Stimulated activated CD4-positive, alpha-beta T cell treated with anti-CD3 and anti-CD28 coated beads, TNF-alpha, amount 100 ng/mL, for 48 hours (primary cell): ENCODE measurements at regions not wholly inside any gene's neighbourhood (a gene's known extent, or its start where the extent isn't known, plus 50 kb on each side); places are given as distances from the start of the nearest gene placed in this dataset.
"Not testable (repeated sequence)": the region's sequence is repeated elsewhere in the genome, so short reads cannot be mapped to it uniquely, and the experiment has no call there.

Source experiments
- DNase-seq, 3 donors: peaks; one replicate each; pipeline ENCODE4 v3.0.0-alpha.2; 2020; ENCODE audit warnings: low read depth in 3 of 3

DNA sequence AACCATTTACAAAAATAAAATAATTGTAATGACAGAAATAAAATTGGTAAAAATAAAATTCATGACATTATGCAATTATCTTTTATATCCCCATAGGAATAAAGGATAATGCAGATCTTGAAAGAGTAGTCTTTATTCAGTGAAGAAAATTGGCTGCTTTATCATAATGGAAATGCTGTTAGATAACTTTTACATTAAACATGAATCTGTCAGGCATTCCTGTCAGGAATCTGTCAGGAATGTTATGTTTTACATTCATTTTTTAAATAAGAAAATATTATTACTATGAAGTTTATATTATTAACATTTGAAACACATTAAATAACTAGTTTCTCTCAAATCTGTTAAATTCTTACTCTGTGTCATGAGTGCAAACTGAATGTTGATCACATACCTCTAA lies 1024.7 kb upstream of the TMEFF2 start:
- DNase-seq, result no peak

DNA sequence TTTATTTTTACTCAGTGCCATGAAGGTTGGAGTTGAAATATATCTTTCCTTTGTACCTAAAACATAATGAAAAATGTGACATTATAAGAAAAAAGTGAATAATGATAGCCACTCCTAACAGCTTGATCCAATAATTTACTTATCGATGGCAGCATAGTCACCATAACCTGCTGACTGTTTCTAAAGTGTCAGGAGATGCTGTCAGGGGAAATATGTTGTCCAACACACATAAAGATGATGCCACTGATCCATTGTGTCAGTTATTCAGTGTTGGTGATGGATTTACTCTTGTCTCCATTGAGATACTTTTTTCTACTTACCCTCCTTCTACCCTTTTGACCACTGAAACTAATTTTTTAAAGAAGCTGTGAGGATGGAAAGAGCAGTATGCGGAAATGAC lies 1006.9 kb upstream of the TMEFF2 start:
- DNase-seq, result no peak

DNA sequence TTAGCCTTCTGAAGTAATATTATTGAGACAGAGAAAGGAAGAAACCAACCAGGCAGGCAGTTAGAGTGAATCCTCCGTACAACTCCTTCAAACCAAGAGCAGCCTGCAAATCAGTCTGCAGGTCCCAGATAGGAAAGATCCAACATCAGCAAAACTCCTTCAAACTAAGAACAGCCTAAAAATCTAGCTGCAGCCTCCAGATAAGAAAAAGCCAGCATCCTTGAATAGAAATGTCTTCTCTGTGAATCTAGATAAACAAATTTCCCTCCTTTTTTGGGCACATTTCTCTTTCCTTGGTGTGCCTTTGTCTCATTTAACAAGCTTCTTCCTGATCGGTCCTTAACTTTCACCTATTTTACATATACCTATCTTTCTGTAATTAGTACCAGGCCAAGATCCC lies 1004.6 kb upstream of the TMEFF2 start:
- no peak for DNase-seq

DNA sequence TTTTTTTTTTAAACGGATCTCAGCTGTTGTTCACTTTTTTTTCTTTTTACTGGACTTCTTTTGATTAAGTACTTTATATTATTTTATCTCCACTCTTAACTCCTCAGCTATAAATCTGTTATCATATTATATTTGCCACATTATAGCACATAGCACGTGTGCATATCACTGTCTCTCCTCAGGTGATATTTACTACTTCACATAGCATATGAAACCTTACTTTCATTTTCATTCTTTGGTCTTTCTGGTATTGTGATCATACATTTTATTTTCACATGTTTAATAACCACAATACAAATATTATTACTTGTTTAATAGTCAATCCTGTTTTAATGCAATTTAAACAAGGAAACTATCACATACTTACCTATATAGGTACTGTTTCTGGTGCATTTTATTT lies 993.1 kb upstream of the TMEFF2 start:
- no peak for DNase-seq

DNA sequence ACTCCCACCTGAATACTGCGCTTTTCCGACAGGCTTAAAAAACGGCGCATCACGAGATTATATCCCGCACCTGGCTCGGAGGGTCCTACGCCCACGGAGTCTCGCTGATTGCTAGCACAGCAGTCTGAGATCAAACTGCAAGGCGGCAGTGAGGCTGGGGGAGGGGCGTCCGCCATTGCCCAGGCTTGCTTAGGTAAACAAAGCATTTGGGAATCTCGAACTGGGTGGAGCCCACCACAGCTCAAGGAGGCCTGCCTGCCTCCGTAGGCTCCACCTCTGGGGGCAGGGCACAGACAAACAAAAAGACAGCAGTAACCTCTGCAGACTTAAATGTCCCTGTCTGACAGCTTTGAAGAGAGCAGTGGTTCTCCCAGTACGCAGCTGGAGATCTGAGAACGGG lies 976.2 kb upstream of the TMEFF2 start:
- not testable (repeated sequence) for DNase-seq

DNA sequence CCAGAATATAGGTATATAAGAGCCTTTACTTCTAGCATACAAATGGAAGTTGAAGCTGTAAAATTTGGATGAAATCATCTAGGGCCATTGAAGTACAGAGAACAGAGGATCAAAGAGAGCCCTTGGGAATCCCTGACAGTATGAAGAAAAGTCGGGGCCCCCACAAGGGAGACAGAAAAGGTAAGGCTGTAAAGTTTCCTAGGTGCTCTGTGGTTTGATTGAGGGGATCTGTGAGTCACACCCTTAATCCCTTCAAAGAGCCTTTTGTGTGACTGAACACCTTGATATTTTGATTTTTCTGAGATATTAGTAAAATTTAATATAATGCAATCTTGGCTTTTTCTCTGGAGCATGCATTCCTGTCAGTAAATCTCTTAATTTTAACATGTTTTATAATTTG lies 961.7 kb upstream of the TMEFF2 start:
- no peak for DNase-seq

DNA sequence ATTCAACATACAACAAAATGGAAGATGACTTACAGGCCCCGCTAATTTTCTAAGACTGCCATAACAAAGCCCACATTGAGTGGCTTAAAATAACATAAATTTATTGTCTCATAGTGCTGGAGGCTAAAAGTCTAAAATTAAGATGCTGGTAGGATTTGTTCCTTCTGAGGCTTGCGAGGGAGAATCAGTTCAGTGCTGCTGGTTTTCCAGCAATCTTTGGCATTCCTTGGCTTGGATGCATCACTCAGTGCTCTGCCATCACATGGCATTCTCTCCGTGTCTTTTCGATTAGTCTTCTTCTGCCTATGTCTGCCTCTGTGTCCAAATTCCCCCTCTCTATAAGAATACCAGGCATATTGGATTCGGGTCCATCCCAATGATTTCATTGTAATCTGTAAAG lies 959.3 kb upstream of the TMEFF2 start:
- DNase-seq, result no peak

DNA sequence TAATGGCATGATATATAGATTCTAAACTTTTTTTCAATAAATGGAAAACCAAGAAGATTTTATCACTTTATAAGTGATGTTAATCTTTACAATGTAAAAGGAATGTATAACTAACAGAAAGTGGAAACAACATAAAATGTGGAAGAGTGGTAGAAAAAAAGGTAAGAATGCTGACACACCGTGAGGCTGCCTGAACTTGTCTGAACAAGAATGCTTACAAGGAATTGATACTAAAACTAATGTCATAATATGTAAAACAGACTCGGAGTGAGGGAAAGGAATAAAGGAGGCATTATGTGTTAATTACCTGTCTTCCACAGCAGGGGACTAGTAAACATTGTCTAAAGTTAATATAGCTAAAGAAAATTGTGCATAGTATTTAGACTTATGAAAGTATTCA lies 958.8 kb upstream of the TMEFF2 start:
- no peak for DNase-seq

DNA sequence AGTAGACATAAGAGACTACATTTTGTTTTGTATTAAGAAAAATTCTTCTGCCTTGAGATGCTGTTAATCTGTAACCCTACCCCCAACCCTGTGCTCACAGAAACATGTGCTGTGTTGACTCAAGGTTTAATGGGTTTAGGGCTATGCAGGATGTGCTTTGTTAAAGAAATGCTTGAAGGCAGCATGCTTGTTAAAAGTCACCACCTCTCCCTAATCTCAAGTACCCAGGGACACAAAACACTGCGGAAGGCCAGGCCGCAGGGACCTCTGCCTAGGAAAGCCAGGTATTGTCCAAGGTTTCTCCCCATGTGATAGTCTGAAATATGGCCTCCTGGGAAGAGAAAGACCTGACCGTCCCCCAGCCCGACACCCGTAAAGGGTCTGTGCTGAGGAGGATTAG lies 947.7 kb upstream of the TMEFF2 start:
- DNase-seq, result not testable (repeated sequence)

DNA sequence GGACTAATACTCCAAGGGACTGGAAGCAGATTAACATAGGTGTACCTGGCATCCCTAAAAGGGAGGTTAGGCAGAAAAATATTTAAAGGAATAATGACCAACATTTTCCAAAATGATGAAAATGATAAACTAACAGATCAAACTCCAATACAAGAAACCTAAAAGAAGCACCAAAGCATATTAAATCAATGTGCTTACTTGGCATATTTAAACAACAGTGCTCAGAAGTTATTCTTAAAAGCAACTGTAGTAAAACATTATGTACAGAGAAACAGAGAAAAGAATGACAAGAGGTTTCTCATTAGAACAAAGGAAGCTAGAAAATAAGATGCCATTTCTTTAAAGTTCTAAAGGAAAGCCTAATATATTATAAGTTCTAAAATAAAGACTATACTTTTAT lies 947.3 kb upstream of the TMEFF2 start:
- no peak for DNase-seq

DNA sequence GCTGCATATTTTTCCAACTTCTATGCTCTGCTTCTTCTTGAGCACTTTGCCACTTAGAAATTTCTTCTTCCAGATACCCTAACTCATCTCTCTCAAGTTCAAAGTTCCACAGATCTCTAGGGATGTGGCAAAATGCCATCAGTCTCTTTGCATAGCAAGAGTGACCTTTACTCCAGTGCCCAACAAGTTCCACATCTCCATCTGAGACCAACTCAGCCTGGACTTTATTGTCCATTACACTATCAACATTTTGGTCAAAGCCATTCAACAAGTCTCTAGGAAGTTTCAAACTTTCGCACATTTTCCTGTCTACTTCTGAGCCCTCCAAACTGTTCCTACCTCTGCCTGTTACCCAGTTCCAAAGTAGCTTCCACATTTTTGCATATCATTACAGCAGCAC lies 946.2 kb upstream of the TMEFF2 start:
- DNase-seq, result not testable (repeated sequence)

DNA sequence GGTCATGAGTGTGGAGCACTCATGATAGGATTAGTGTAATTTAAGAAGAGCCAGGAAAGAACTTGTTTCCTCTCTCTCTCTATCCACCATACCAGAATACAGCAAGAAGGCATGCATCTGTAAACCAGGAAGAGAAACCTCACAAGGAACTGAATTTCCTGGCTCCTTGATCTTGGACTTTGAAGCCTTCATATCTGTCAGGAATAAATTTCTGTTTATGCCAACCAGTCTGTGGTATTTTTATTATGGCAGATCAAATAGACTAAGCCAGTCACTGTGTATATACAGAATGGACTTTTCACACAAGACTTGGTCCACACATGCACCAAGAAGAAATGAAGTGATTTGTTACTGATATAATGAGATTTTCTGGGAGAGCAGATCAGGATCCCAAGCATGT lies 930.1 kb upstream of the TMEFF2 start:
- no peak for DNase-seq

DNA sequence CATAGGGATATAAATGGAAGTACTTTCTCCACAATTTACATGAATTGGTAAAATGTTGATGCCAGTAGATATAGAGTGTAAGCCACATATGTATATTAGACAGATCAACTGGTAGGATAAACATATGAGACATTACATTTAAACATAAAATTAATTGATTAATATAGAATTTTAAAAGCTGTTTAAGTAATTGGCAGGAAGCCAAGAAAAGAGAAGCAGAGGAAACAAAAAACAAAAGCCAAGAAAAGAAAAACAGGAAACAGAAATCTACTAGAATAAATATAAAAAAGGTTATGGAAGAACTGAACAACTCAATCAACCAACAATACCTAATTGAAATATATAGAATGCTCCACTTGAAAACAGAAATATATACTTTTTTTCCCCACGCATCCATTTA lies 920.1 kb upstream of the TMEFF2 start:
- DNase-seq, result no peak

DNA sequence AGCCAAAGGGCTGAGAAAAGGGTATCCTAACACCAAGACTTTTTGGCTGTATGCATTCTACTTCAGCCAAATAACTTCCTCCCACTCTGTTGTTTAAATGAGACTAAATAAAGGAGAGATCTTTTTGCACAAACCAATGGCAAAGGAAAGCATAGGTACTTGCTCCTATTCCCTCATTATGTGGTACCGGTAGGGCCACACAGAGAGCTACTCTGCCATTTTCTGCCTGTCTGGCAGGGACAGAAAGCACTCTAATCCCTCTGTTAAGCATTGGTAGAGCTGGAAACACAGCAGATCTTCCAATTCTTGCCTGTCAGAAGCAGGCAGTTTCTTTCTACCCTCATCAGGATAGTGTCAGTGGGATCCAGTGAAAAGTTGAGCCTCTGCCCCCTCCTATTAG lies 918.3 kb upstream of the TMEFF2 start:
- DNase-seq, result no peak

DNA sequence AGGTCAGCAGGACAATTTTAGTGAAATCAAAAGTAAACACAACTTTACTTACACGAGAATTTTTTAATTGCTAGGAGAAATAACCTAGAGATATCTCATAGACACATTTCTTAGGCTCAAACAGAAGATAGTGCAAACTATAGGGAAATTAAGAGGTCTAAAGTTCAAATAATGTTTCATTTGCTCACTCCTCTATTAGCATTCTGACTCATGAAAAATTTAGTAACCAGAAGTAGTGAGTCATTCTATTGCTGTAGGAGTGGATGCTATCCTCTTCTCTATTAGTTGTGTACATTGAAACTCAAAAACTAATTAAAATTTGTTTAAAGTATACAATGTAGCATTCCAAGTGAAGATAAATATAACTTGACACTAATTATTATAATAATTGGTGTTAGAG lies 908.3 kb upstream of the TMEFF2 start:
- DNase-seq, result no peak

DNA sequence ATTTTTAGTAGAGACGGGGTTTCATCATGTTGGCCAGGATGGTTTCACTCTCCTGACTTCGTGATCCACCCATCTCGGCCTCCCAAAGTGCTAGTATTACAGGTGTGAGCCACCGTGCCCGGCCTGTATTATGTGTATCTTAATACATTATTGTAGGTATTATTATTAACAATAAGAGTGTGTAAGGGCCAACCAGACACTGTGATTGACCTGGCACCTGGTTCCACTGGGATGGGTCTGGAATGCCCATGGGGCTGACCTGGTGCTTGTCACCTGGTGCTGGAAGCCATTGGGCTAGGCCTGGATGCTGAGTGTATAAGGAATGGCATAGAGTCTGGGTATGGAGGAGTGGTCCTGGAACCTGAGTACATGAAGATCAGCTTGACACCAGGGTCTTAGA lies 906.9 kb upstream of the TMEFF2 start:
- DNase-seq, result no peak

DNA sequence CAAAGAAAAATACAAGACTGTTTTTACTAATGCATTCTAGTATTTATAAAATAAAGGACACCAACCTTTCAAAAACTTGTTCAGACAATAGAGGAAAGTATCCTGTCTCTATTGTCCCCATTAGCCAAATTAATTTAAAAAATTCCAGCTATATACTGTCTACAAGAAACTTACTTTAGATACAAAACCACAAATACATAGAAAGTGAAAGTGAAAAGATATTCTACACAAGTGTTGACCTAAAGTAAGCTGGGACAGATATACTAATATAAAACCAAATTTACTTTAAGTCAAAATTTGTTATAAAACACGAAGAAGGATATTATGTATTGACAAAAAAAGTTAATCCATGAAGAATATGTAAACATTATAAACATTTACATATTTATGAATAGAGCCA lies 893.3 kb upstream of the TMEFF2 start:
- no peak for DNase-seq

DNA sequence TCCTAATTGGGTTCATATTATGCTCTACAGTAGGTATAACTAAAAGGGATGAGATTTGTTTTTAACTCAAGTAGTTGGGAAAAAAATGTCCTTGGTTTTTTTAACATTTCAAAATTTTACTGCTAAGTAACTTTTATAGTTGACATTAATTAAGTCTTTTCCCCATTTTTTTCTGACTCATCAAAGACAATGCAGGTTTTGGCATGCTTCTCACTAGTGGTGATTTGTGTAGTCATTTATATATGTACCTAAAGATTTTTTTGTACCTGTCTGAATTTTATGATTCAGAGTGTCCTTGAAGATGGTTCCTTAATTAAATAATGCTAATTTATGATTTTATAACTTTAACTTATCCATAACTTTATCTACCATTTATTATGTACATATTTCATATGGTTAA lies 882.3 kb upstream of the TMEFF2 start:
- DNase-seq, result no peak

DNA sequence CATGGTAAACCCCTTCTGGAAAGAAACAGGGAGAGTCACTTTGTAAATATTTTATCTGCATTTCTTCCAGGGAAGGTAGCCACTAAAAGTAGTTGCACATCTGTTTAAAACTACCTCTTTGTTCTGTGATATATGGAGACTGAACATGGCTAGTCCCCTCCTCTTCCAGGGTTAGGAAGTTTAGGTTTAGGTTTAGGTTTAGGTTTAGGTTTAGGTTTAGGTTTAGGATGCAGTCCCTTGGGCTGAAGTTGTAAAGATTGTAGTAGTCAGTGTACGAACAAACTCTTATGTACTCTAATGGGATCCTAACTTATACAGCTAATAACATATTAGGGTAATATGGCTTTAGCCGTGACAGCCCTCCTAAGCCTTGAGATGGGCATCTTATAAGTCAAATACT lies 880.2 kb upstream of the TMEFF2 start:
- no peak for DNase-seq

DNA sequence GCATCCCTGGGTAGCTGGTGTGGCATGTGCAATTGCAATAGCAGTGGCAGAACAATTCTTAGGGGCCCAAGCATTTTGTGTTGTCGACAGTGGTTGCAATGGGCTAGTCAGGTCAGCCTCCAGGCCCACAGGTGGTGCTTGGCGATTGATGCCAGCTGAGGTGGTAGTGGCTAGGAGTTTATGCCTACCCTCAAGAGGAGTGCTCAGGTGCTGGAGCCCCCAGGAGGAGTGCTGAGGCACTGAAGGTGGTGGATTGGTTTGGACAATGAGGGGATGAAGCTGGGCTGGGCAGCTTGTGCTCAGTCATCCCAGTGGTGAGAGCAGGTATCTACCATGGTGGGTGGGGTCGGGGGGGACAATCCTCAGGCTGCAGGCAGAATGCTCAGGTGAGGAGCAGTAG lies 877.9 kb upstream of the TMEFF2 start:
- no peak for DNase-seq

DNA sequence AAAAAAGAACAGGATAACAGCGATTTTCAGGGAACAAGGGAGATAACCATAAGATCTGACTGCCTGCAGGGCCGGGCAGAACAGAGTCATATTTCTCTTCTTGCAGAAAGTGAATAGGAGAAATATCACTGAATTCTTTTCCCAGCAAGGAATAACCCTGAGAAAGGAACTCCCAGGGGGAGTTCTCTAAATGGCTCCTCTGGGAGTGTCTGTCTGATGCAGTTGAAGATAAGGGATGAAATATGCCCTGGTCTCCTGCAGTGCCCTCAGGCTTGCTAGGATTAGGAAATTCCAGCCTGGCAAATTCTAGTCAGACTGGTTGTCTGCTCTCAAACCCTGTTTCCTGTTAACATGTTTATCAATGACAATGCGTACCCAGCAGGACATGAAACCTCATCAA lies 830.8 kb upstream of the TMEFF2 start:
- DNase-seq, result not testable (repeated sequence)

DNA sequence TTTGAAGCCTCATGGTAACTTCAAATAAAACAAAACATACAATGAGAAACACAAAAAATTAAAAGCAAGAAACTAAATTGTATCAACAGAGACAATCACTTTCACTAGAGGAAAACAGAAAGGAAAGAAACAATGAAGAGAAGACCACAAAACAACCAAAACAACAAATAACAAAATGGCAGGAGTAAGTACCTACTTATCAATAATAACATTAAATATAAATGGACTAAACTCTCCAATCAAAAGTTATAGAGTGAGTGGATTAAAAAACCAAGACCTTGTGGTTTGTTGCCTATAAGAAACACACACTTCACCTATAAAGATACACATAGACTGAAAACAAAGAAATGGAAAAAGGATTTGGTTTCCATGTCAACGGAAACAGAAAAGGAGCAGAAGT lies 830.1 kb upstream of the TMEFF2 start:
- no peak for DNase-seq

DNA sequence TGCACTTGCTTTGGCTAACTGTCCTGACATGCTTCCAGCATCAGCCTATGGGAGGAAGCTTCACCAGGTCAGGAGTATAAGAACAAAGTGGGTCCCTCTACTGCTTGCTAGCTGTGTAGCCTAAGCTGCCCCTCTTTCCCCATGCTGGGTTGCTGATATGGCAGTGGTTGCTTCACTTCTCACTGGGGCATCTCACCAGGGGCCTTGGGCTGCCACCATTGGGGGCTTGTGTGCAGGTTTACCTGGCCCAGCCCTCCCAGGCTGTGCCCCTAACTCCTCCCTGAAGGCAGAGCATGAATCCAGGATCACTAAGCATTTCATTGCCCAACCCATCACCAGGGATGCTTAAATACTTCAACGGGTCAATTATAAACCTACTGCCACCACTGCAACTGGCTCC lies 817.1 kb upstream of the TMEFF2 start:
- no peak for DNase-seq

DNA sequence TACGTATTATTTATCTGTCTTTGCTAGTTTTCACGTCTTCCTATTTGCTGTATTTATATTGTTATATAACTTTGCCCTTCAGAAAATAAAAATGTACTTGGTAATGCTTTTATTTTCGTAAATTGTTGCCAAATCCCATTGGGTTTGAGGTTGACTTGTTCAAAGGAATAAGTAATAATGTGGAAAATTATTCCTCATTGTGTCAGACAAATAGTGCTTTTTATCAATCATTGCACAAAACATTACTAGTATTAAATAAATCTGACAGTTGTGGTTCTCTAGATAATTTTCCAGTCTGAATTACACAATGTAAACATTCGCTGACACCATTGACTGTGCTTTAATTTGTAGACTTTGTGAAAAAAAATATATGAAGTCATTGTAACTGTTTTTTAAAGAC lies 798.3 kb upstream of the TMEFF2 start:
- DNase-seq, result no peak

DNA sequence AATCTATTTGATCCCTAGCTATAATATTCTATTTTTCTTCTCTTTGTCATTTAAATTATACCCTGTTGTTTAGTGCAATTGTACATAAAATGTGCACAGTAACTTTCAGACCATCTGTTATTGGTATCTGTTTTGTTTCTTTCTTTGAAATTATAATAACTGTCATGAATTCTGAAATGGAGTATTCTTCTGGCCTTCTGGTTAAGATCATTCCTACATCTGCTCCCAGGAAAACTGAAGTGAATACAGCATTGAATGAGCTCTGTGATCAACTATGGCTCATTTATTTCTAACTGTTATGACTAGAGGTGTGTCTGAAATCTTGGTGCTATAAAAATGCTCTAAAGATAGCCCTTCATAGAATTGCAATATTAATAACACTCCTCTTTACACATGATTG lies 788.4 kb upstream of the TMEFF2 start:
- DNase-seq, result no peak
